ENCODE measurements at regions not wholly inside any gene's neighbourhood (a gene's known extent, or its start where the extent isn't known, plus 50 kb on each side); places are given as distances from the start of the nearest gene placed in this dataset.

- no peak for TF ChIP-seq CTCF (IDR thresholded peaks at IDR 0.05)
- TF ChIP-seq POLR2A (IDR thresholded peaks at IDR 0.05), result no peak
Observed at GRCh38 chr11:25961539-25961938, 370.4 kb upstream of the ANO3 start.
